SK-MEL-5 (cell line): ENCODE measurements at regions not wholly inside any gene's neighbourhood (a gene's known extent, or its start where the extent isn't known, plus 50 kb on each side); places are given as distances from the start of the nearest gene placed in this dataset.
"Not testable (repeated sequence)": the region's sequence is repeated elsewhere in the genome, so short reads cannot be mapped to it uniquely, and the experiment has no call there.

Source experiments
- DNase-seq: peaks from one replicate; pipeline ENCODE4 v3.0.0-alpha.2; 2016; ENCODE audit warnings: low read depth, low spot score
- in situ Hi-C: cut with HindIII; loops from 2 replicates; pipeline ENCODE4 v1.10.0; 2016; ENCODE audit warnings: low sequenced_read_pairs, high pct_unique_total_duplicates, low pct_unique_long_range_greater_than_20kb

GRCh38 chr1:82777240-82777639 is 976.5 kb downstream of the ADGRL2 start:
- DNase-seq, result no peak
- in situ Hi-C loops, result no loop called here

- in situ Hi-C loops, DNase-seq: not testable (repeated sequence)
These were observed 976.0 kb downstream of the ADGRL2 start for GRCh38 chr1:82776730-82777129.

GRCh38 chr1:82775406-82776000 is 974.8 kb downstream of the ADGRL2 start:
- in situ Hi-C loops, result no loop called here
- DNase-seq, result peak; percentile 66

- DNase-seq, result no peak
- in situ Hi-C loops, result no loop called here
These were observed 962.2 kb downstream of the ADGRL2 start for GRCh38 chr1:82762829-82763532.

GRCh38 chr1:82759035-82759434 is 958.3 kb downstream of the ADGRL2 start:
- in situ Hi-C loops, result no loop called here
- DNase-seq, result no peak

GRCh38 chr1:82755671-82756070 is 954.9 kb downstream of the ADGRL2 start:
- no peak for DNase-seq
- in situ Hi-C loops, result no loop called here

GRCh38 chr1:82755191-82755590 is 954.5 kb downstream of the ADGRL2 start:
- in situ Hi-C loops, result no loop called here
- no peak for DNase-seq

- in situ Hi-C loops, result no loop called here
- DNase-seq, result no peak
These were observed 951.3 kb downstream of the ADGRL2 start for GRCh38 chr1:82752046-82752445.

- in situ Hi-C loops, result no loop called here
- DNase-seq, result no peak
These were observed 932.9 kb downstream of the ADGRL2 start for GRCh38 chr1:82733645-82734044.

- in situ Hi-C loops, result no loop called here
- DNase-seq, result no peak
These were observed 930.5 kb downstream of the ADGRL2 start for GRCh38 chr1:82731216-82731615.

GRCh38 chr1:82728206-82728605 is 927.5 kb downstream of the ADGRL2 start:
- no peak for DNase-seq
- in situ Hi-C loops, result no loop called here

GRCh38 chr1:82724246-82724645 is 923.5 kb downstream of the ADGRL2 start:
- DNase-seq, result no peak
- in situ Hi-C loops, result no loop called here

- DNase-seq, result no peak
- in situ Hi-C loops, result no loop called here
These were observed 921.9 kb downstream of the ADGRL2 start for GRCh38 chr1:82722608-82723007.

- no peak for DNase-seq
- in situ Hi-C loops, result no loop called here
These were observed 921.0 kb downstream of the ADGRL2 start for GRCh38 chr1:82721702-82722101.

GRCh38 chr1:82718719-82719419 is 918.1 kb downstream of the ADGRL2 start:
- DNase-seq, result no peak
- in situ Hi-C loops, result no loop called here

- no peak for DNase-seq
- in situ Hi-C loops, result no loop called here
These were observed 909.4 kb downstream of the ADGRL2 start for GRCh38 chr1:82710091-82710490.

- in situ Hi-C loops, result no loop called here
- no peak for DNase-seq
These were observed 906.9 kb downstream of the ADGRL2 start for GRCh38 chr1:82707681-82708080.

GRCh38 chr1:82706741-82707140 is 906.0 kb downstream of the ADGRL2 start:
- in situ Hi-C loops, result no loop called here
- no peak for DNase-seq

GRCh38 chr1:82704966-82705365 is 904.2 kb downstream of the ADGRL2 start:
- DNase-seq, result no peak
- in situ Hi-C loops, result no loop called here
